ENCODE measurements at regions not wholly inside any gene's neighbourhood (a gene's known extent, or its start where the extent isn't known, plus 50 kb on each side); places are given as distances from the start of the nearest gene placed in this dataset.

DNA sequence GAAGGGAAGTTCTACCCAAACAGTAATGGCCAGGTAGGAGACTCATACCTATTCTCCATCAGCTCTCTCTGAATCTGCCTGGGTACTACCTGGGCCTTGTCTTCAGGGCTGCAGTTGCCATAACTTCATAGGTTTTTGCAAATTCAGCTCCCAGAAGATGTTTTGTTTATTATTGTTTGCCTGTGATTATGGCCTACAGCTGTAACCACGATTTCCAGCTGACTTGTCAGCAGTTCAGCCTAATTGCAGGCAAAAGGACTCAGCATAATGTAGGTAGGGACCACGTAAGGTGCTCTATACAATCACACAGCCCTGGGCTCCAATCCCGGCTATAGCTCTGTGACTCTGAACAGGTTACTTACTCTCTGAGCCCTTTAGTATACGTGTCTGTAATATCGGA is 187.0 kb upstream of the FN1 start:
- DNase-seq (ENCODE audit: low read depth in 2 of 2) = no peak

DNA sequence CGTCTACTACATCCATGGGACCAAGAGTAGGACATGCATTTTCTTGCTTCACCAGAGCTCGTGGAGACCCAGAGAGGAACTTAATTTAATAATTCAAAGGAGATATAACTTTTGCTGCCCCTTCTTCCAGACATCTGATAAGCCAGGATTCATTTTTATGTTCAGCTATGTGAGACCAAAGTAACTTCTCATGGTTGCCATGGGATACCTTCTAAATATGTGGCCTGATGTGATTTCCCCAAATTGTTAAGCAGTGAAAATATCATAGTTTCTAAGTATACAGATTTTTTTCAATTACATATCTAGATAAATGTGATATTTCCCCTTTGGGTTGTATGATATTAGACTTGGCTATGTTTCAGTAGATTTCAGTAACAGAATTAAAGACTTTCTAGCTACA is 185.5 kb upstream of the FN1 start:
- DNase-seq (ENCODE audit: low read depth in 2 of 2) = no peak

DNA sequence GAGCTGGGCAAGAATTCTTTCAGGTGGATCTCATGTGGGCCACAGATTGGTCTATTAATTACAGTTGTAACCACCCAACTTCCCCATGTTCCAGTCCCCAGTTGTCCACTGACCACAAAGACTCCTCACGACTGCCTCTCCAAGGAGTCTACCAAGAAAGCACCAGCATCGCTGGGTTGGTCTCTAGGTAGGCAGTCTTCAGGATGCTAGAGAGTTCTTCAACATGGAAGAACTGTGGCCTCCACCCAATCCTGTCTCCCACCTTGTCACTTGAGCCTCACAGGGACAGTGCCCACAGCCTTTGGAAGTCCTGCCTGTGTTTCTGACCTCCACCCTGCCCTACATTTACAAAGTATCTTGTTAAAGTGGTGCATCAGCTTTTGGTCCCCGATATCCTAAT is 184.7 kb upstream of the FN1 start:
- DNase-seq (ENCODE audit: low read depth in 2 of 2) = no peak

DNA sequence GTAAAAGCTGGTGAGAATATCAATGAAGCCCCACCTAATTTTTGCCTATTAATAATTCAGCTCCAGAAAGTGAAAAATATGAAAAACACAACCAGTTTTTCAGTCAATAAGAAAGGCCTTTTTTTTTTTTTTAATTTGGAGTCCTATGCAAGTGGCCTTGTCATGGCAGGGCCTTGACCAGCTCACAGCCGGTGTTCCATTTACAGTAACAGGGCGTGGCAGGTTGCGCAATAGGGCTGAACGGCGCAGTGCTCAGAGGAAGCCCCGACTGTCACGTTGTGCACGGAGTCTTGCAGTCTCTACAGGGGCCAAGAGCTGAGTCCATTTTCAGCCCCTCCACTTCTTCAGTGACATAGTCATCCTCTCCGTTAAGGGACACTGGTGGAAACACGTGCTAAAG is 184.1 kb upstream of the FN1 start:
- DNase-seq (ENCODE audit: low read depth in 2 of 2) = no peak

DNA sequence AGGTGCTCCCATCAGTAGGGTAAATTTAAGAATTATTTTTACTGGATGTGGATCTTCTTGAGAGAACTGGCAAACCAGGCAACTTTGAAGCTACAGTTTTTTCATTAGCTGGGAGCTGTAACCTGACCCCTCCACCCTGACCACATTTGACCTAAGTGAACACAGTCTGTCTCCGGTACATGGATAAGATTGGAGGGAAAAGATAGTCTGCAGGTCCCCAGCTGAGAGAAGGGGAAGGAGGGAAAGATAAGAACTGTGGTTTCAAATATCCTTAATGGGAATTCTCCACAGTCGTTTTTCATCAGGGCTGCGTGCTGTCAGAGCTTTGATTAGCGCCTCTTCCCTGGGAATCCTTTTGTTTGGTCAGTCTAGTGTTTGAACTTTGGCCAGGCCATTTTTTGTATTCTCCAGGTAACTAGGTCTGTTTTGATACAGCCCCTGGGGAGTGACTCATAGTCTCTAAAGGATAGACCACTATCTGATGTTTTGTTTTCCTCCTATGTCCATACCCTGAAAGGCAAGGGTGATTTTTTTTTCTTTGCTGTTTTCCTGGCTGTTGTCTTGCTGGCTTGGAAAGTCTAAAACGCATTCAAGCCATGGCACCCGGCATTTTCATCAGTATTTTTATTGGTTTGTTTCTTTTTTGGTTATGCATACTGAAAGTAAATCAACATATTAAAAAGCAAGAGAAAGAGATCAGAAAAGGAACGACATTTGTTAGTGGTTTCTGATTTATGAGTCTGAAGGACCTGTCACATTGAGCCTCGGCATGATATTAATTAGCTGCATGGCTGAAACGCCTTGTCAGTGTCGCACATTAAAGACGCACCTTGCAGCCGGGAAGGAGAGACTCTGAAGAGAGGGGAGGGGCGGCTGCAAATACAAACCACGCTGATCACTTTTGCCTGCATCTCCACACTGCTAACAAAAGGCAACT is 183.4 kb upstream of the FN1 start:
- DNase-seq (ENCODE audit: low read depth in 2 of 2) = no peak

DNA sequence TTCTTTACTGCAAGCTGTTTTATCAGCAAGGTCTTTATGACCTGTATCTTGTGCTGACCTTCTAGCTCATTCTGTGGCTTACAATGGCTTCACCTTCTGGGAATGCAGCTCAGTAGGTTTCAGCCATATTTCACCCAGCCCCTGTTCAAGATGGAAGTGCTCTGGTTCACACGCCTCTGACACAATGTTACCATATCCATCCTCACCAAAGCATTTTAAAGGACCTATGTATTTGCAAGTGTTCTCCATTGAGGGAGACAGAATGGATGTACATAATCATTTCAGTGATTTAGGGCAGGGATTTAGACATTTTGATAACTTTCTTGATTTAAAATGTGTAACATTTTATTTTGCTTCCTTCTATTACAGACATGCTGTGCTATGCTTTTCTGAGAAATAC is 182.3 kb upstream of the FN1 start:
- no peak for DNase-seq (ENCODE audit: low read depth in 2 of 2)

DNA sequence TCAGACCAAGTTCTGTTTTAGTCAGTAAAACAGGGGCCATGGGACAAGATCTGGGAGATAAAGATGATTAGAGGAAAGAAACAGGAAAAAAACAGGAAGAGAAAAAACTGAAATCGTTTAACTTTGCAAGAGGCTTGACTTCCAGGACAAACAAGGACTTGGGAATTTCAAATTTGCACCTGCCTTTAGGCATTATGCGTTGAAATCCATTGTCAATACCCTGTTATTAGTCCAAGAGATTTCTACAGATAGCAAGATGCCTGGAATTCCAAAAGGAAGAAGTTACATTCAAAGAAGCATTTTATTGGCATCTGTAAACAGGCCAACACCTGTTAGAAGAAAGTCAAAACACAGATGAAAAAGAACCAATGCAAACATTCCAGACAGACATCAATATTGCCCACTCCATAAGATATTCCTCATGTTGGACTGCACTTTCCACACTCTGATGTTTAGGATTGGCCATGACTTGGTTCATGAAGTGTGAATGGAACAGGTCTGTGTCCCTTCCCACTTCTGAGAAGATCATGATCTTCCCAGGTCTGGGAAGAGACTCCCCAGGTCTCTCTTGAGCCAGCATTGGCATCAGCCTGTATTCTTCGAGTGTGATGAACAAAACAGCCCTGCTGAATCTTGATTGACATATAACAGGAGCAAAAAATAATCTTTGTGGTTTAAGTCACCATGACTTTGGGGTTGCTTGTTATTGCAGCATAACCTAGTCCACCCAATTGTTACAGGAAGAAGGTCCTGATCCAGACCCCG is 181.4 kb upstream of the FN1 start:
- no peak for DNase-seq (ENCODE audit: low read depth in 2 of 2)

DNA sequence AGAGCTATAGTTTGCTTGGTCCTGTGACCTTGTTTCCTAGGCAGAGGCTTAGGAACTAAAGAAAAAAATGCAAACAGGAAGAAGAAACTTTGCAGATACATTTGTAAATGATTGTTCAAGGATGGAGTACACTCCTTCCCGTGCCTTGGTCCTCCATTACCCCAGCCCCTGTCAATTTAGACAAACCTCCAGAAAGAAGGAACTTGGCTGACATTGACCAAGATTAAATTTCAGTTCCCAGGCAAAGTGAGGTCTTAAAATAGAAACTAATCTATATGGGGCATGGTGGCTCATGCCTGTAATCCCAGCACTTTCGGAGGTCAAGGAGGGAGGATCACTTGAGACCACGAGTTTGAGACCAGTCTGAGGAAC is 179.9 kb upstream of the FN1 start:
- DNase-seq (ENCODE audit: low read depth in 2 of 2) = no peak

DNA sequence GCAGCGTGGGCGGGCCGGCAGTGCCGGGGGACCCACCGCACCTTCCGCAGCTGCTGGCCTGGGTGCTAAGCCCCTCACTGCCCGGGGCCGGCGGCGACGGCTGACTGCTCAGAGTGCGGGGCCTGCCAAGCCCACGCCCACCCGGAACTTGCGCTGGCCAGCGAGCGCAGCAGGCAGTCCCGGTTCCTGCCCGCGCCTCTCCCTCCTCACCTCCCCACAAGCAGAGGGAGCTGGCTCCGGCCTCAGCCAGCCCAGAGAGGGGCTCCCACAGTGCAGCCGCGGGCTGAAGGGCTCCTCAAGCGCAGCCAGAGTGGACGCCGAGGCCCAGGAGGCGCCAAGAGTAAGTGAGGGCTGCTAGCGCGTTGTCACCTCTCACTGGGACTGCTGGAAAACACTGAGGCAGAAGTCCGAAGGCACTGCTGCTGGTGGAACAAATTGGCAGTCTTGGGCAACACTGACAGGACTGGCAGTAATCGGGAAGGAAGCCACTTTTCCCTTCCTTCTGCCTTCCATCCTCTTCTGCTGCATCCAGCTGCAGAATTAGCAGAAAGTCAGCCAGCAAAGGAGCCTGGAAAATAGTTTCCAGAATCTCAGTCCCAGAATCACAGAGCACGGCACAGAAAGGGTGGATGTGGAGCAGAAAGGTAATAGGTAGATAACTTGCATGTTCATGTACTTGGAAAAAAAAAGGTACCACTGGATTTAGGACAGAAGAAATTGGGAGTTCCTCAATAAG is 179.4 kb upstream of the FN1 start:
- DNase-seq (ENCODE audit: low read depth in 2 of 2) = no peak

DNA sequence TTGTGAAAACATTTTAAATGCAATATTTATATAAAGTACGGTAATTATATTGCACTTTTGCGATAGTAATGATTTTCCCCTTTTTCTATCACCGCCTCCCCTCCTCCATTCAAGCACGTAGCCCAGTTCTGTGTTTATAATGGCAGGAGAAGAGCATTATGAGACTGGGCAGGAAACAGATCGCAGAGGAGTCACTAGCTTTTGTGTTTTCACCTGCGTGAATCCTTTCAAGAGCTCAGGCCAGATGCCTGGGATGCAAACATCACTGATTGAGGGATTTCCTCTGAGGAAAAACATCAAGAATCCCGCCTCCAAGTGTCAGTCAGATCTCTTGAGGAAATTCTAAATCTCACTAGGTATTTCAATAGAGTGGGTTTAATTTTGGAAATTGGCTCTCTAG is 178.4 kb upstream of the FN1 start:
- DNase-seq (ENCODE audit: low read depth in 2 of 2) = no peak

DNA sequence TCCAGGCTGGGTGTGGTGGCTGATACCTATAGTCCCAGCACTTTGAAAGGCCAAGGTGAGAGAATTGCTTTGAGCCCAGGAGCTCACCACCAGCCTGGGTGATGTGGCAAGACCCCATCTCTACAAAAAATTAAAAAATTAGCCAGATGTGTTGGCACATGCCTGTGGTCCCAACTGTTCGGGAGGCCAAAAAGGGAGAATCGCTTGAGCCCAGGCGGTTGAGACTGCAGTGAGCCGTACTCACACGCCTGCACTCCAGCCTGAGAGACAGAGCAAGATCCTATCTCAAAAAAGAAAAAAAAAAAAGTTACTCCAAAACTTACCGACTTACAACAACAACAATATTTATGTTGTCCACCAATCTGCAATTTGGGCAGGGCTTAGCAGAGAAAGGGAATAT is 178.0 kb upstream of the FN1 start:
- no peak for DNase-seq (ENCODE audit: low read depth in 2 of 2)

DNA sequence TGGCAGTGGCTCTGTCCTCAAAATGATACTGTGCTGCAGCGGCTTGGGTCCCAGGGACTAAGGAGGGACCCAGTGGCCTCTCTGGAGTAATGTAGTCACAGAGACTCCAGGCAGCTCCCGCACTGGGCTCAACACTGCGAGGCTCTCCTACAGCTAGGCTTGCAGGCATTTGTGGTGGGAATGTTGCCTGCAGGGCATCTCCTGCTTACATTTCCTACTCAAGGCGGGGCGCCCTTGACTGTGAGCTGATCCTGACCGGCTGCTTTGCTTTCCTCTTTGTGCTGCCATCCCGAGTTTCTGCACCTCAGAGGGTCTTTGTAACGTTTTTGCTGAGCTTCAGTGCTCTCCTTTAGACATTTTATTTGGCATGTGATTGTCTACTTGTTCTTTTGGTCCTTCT is 177.4 kb upstream of the FN1 start:
- no peak for DNase-seq (ENCODE audit: low read depth in 2 of 2)

DNA sequence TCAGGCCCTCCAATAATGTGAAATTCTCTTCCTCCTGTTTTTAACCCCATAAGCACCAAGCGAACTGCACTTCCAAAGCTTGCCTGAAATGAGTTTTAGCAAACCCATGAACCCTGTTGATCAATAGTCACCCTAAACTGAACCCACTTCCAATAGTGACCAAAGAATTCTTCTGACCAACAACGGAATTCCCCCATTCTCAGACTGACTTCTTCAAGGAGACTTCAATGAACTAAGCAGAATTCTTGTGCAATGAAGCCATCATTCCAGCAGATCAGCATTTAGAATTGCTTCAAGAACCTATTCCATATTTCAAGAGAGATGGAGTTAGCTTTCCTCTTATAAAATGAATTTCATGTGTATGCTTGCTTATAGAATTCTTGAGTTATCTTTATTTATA is 176.9 kb upstream of the FN1 start:
- DNase-seq (ENCODE audit: low read depth in 2 of 2) = peak in 1 of 2 experiments; percentile 35

DNA sequence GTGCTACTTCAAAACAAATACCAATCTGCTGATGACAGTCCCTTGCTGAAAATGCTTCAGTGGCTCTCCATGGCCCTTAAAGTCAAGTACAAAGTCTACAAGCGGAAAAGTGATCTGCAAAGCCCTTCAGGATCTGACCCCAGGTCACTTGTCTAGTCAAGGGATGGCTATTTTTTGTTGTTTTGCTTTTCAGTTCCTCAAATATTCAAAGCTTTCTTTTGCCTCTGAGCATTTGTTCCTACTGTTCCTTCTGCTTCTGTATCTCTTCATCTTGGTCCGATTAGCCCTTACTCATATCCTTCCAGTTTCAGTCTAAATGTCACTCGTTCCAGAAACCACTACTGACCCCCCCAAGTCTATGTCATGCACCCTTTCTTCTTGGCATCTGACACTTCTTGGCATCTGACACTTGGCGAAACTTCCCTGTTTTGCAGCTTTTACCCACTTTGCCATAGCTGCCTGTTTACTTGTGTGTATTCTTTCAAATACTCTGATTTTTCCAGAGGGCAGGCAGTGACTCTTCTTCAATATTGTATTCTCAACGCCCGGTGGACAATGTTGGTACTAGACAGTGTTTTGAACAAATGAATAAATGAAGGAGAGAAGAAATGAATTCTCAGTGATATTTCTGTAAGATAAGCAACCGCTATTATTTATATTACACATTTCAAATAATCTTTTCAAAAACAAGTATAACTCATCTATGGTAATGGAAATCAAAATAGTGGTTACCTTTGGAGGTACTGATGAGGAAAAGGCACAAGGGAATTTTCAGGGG is 175.9 kb upstream of the FN1 start:
- DNase-seq (ENCODE audit: low read depth in 2 of 2) = no peak

DNA sequence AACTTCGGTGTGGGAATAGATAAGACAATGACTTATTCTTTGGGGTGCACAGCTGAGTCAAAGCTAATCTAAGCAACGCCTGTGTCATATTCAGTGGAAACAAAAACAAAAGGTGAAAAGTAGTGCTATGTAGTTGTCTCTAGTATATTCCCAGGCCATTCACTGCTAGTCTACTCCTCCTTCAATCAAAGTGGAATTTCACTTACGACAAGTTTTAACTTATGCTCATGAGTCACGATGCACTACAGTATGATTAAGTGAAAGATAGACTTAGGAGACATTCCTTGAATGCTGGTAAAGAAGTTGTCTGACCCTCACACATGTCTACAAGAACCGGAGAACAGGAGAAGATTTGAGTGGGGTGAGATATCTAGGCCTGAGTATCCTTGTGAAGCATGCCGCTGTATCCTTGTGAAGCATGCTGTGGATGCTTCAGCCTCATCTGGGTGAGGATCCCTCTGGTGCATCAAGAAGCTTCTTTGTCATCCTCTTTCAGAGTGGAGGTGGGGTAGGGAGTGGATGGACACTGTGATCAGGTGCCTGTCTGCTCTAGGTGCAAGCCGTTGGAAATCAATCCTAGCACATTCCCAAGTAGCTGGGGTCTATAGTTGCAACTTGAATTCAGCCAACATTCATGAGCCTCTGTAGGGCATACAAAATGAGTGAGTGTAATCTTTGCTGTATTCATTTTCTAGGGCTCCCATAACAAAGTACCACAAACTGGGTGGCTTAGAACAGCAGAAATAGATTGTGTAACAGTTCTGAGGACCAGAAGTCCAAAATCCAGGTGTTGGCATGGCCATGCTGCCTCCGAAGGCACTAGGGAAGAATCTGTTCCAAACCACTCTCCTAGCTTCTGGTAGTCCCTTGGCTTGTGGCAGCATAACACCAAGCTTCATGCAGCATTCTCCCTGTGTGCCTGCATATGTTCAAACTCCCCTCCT is 173.5 kb upstream of the FN1 start:
- no peak for DNase-seq (ENCODE audit: low read depth in 2 of 2)

DNA sequence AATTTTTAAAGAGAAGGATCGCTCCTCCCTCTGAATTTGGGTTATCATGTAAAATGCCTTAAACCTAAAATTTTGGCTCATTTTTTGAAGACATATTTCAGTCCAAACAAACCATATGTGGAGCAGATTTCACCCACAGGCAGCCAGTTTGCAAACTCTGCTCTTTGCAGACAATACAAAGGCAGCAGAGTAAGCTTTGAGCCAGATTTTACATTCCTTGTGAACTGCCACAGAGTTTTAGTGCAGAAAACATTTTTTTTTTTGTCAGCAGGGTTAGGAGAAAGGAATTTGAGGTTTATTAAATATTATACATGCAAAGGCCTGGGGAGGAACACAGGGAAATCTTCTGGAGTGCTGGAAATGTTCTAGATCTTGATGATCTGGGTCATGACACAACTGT is 171.9 kb upstream of the FN1 start:
- peak; percentile 59 to 63 for DNase-seq (ENCODE audit: low read depth in 2 of 2)

DNA sequence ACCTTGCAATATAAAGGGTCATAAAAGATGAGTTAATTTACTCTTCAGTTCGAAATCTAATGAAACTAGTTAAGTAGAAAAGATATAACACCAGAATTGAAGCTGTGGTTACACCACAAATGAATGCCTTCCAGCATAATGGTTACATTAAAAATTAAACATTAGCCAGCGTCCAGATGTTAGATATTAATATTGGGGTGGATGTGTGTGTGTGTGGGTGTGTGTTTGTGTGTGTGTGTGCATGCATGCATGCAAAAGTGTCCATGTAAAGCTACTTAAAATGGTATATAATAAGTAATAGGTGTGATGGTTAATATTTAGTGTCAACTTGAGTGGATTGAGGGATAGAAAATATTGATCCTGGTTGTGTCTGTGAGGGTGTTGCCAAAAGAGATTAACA is 170.4 kb upstream of the FN1 start:
- peak in 1 of 2 experiments; percentile 38 for DNase-seq (ENCODE audit: low read depth in 2 of 2)

DNA sequence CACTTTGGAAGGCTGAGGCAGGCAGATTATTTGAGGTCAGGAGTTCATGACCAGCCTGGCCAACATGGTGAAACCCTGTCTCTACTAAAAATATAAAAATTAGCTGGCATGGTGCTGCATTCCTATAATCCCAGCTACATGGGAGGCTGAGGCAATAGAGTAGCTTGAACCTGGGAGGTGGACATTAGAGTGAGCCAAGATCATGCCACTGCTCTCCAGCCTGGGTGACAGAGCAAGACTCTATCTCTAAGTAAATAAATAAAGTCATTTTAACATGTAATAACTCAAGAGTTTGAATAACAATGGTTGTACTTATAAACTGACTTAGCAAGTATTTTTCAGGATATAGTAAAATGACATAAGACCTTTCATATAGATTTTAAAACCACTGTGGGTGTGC is 169.3 kb upstream of the FN1 start:
- no peak for DNase-seq (ENCODE audit: low read depth in 2 of 2)

DNA sequence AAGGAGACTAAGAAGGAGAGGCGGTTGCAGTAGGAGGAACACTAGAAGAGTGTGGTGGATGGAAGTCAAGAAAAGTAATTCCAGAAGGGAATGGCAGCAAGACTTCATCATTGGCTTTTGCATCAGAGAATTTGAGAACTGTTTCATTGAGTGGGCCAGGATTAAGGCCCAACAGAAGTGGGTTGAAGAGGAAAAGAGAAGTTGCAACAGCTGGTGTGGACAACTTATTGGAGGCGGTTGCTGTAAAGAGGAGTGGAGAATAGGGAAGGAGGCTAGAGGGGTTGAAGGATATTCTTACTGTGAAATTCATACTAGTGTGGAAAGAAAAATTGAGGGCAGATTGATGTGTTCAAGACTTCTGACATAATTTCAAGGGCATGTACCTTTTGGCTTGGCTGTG is 168.7 kb upstream of the FN1 start:
- no peak for DNase-seq (ENCODE audit: low read depth in 2 of 2)

DNA sequence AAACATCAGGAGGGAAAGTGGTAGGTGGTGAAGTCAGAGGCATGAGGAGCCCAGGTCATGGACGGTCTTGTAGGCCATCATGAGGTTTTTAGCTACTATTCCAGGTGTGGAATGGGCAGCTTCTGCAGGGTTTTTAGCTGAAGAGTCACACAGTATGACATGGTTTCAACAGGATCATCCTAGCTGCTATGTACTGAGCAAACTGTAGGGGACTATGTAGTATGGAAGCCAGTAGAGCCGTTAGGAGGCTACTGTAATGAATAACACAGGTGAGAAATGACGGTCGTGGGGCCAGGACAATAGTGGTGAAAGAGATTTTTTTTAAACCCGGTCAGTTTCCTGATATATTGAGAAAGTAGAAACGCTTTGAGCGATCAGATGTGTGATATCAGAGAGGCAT is 167.6 kb upstream of the FN1 start:
- DNase-seq (ENCODE audit: low read depth in 2 of 2) = no peak

DNA sequence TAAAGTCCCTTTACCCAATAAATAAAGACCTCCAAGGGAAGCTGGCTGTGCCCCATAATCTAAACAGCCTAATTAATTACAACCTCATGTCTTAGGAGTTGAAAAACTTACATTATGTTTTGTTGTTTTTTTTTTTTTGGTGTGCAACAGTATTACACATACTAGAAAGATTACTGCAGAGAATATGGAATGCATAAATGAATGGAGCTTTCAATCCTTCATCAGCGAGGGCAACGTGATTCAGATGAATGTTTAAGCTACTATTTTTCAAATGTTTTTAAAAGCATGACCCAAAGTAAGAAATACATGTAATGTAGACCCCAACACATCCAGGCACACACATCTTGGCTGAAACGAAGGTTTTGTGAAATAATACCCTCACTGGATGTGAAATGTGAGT is 167.1 kb upstream of the FN1 start:
- no peak for DNase-seq (ENCODE audit: low read depth in 2 of 2)
